Neural cell (in vitro differentiated cells): ENCODE measurements at regions not wholly inside any gene's neighbourhood (a gene's known extent, or its start where the extent isn't known, plus 50 kb on each side); places are given as distances from the start of the nearest gene placed in this dataset.

Experiments
- H2AFZ ChIP-seq: fragments of 200-600, 300-800 bp; sonication (generic), shearing (Covaris generic); 2 replicates; pipeline ENCODE4 v1.6.0; 2014; ENCODE audit warnings: low read depth, mild to moderate bottlenecking, antibody characterized with exemption, low read length, moderate library complexity
- H3F3A ChIP-seq: fragments of 200-600 bp; shearing (Covaris generic); 2 replicates; pipeline ENCODE4 v1.6.1; 2016; ENCODE audit warnings: mild to moderate bottlenecking, moderate library complexity, mixed read lengths, antibody characterized with exemption, low read length; ENCODE audit not compliant: insufficient read depth, poor library complexity, severe bottlenecking
- H3K27ac ChIP-seq: fragments of 200-600, 300-800 bp; sonication (generic), shearing (Covaris generic); 2 replicates; pipeline ENCODE4 v1.5.1; 2014; ENCODE audit warnings: mild to moderate bottlenecking, low read length, moderate library complexity
- H3K27me3 ChIP-seq: fragments of 300-800, 200-600 bp; sonication (generic), shearing (Covaris generic); 2 replicates; pipeline ENCODE4 v1.6.0; 2014; ENCODE audit warnings: mild to moderate bottlenecking, low read depth, low read length, moderate library complexity; ENCODE audit not compliant: insufficient read depth
- H3K36me3 ChIP-seq: fragments of 300-800, 200-600 bp; sonication (generic), shearing (Covaris generic); 2 replicates; pipeline ENCODE4 v1.5.1; 2014; ENCODE audit warnings: mild to moderate bottlenecking, antibody characterized with exemption, low read length, moderate library complexity; ENCODE audit not compliant: insufficient read depth
- H3K4me2 ChIP-seq: fragments of 300-800, 200-600 bp; sonication (generic), shearing (Covaris generic); 2 replicates; pipeline ENCODE4 v1.6.0; 2014; ENCODE audit warnings: mild to moderate bottlenecking, low read length
- H3K4me3 ChIP-seq: fragments of 300-800, 200-600 bp; sonication (generic), shearing (Covaris generic); 2 replicates; pipeline ENCODE4 v1.5.1; 2014; ENCODE audit warnings: mild to moderate bottlenecking, low read length, moderate library complexity
- H3K79me2 ChIP-seq: fragments of 200-600 bp; shearing (Covaris generic); replicated peaks from 2 replicates; pipeline ENCODE4 v1.6.0; 2014; ENCODE audit warnings: mild to moderate bottlenecking, low read length, moderate library complexity; ENCODE audit not compliant: insufficient read depth
- H3K9ac ChIP-seq: fragments of 300-800, 200-600 bp; sonication (generic), shearing (Covaris generic); 2 replicates; pipeline ENCODE4 v1.6.1; 2016; ENCODE audit warnings: mild to moderate bottlenecking, low read length, mixed read lengths
- H3K9me2 ChIP-seq: fragments of 200-600 bp; shearing (Covaris generic); 2 replicates; pipeline ENCODE4 v1.6.1; 2016; ENCODE audit warnings: mild to moderate bottlenecking, low read length, mixed read lengths; ENCODE audit not compliant: insufficient read depth
- H3K9me3 ChIP-seq: fragments of 200-600, 300-800 bp; sonication (generic), shearing (Covaris generic); 2 replicates; pipeline ENCODE4 v1.6.1; 2016; ENCODE audit warnings: mild to moderate bottlenecking, mixed run types, low read length, moderate library complexity, mixed read lengths
- H4K20me1 ChIP-seq: fragments of 200-600 bp; shearing (Covaris generic); 2 replicates; pipeline ENCODE4 v1.6.1; 2016; ENCODE audit warnings: mild to moderate bottlenecking, mixed run types; ENCODE audit not compliant: insufficient read depth
- CTCF ChIP-seq: fragments of 450-650 bp; IDR thresholded peaks from 2 replicates; pipeline ENCODE4 v1.5.1; 2014; ENCODE audit warnings: antibody characterized with exemption, mild to moderate bottlenecking, moderate library complexity; ENCODE audit not compliant: poor library complexity, severe bottlenecking
- EP300 ChIP-seq: fragments of 450-650 bp; conservative IDR thresholded peaks from 2 replicates; pipeline ENCODE4 v1.6.1; 2014; ENCODE audit warnings: antibody characterized with exemption, mild to moderate bottlenecking, moderate library complexity; ENCODE audit not compliant: poor library complexity, severe bottlenecking
- EZH2 ChIP-seq: fragments of 200-600, 300-800 bp; shearing (Covaris generic), sonication (generic); IDR thresholded peaks from 2 replicates; pipeline ENCODE4 v1.6.1; 2014; ENCODE audit warnings: antibody characterized with exemption, low read length, borderline replicate concordance, mild to moderate bottlenecking; ENCODE audit not compliant: insufficient read depth, poor library complexity, severe bottlenecking
- MXI1 ChIP-seq: fragments of 450-650 bp; conservative IDR thresholded peaks from 2 replicates; pipeline ENCODE4 v1.6.1; 2014; ENCODE audit warnings: antibody characterized with exemption, mild to moderate bottlenecking; ENCODE audit not compliant: poor library complexity, severe bottlenecking
- POLR2AphosphoS5 ChIP-seq: IDR thresholded peaks from 2 replicates; pipeline ENCODE4 v1.6.1; 2012
- RAD21 ChIP-seq: fragments of 450-650 bp; conservative IDR thresholded peaks from 2 replicates; pipeline ENCODE4 v1.6.1; 2014; ENCODE audit warnings: antibody characterized with exemption, mild to moderate bottlenecking, moderate library complexity
- REST ChIP-seq: IDR thresholded peaks from 2 replicates; pipeline ENCODE4 v1.6.1; 2012; ENCODE audit warnings: borderline replicate concordance
- SMC3 ChIP-seq: fragments of 450-650 bp; conservative IDR thresholded peaks from 2 replicates; pipeline ENCODE4 v1.6.1; 2014; ENCODE audit warnings: antibody characterized with exemption, mild to moderate bottlenecking, moderate library complexity; ENCODE audit not compliant: poor library complexity
- TAF1 ChIP-seq: IDR thresholded peaks from 2 replicates; pipeline ENCODE4 v1.6.1; 2012; ENCODE audit warnings: low read depth

- Histone ChIP-seq H2AFZ (no peak overlapping the region), H3K27me3 (peaks cover 31% of the 10 kb centered on the region), H3K4me3 (no peak overlapping the region), H4K20me1 (no peaks in the 10 kb centered on the region), H3K9ac (no peak overlapping the region), H3F3A (no peaks in the 10 kb centered on the region), H3K27ac (no peak overlapping the region), H3K9me2 (no peaks in the 10 kb centered on the region), H3K36me3 (no peaks in the 10 kb centered on the region), H3K79me2 (no peaks in the 10 kb centered on the region), H3K4me2 (no peak overlapping the region), H3K9me3 (no peaks in the 10 kb centered on the region)
- TF ChIP-seq EZH2 = no peak
- TF ChIP-seq RAD21 = no peak
- TF ChIP-seq EP300 = no peak
- no peak for TF ChIP-seq SMC3
- TF ChIP-seq REST = no peak
- no peak for TF ChIP-seq POLR2AphosphoS5
- no peak for TF ChIP-seq MXI1
- TF ChIP-seq CTCF = no peak
- no peak for TF ChIP-seq TAF1
Observed at GRCh38 chr15:96768435-96768789, 437.9 kb downstream of the NR2F2 start.

- no peaks in the 10 kb centered on the region for H3K36me3 ChIP-seq
- H3K9me2 ChIP-seq = no peaks in the 10 kb centered on the region
- no peak overlapping the region for H2AFZ ChIP-seq
- H3K27me3 ChIP-seq = peaks cover 17% of the 10 kb centered on the region
- no peak overlapping the region for H3K27ac ChIP-seq
- H3F3A ChIP-seq = no peaks in the 10 kb centered on the region
- H3K79me2 ChIP-seq = no peaks in the 10 kb centered on the region
- H3K9me3 ChIP-seq = no peaks in the 10 kb centered on the region
- no peaks in the 10 kb centered on the region for H4K20me1 ChIP-seq
- no peak overlapping the region for H3K4me2 ChIP-seq
- H3K4me3 ChIP-seq = no peak overlapping the region
- TF ChIP-seq EP300 (no peak), SMC3 (no peak), POLR2AphosphoS5 (no peak), TAF1 (no peak), MXI1 (no peak), CTCF (no peak), EZH2 (no peak), RAD21 (no peak), REST (no peak)
- H3K9ac ChIP-seq = no peak overlapping the region
Observed at GRCh38 chr15:96771035-96771434, 440.5 kb downstream of the NR2F2 start.
